ENCODE measurements at regions not wholly inside any gene's neighbourhood (a gene's known extent, or its start where the extent isn't known, plus 50 kb on each side); places are given as distances from the start of the nearest gene placed in this dataset.
"Not testable (repeated sequence)": the region's sequence is repeated elsewhere in the genome, so short reads cannot be mapped to it uniquely, and the experiment has no call there.

- no peaks in the 10 kb centered on the region for H3K9me3 Mint-ChIP-seq
- H3K27me3 Mint-ChIP-seq (ENCODE audit: low read depth), result peaks cover 11% of the 10 kb centered on the region
- H3K36me3 Mint-ChIP-seq (ENCODE audit: low read depth), result no peaks in the 10 kb centered on the region
- no peak overlapping the region for H3K4me3 Mint-ChIP-seq
- DNase-seq (ENCODE audit: low spot score), result no peak
- H3K27ac Mint-ChIP-seq, result no peak overlapping the region
- H3K4me1 Mint-ChIP-seq (ENCODE audit: low read depth), result no peaks in the 10 kb centered on the region
These were observed 78.5 kb upstream of the KCND3 start for GRCh38 chr1:112067989-112068388.

GRCh38 chr1:112070677-112071076, 81.2 kb upstream of the KCND3 start:
- no peak overlapping the region for H3K27ac Mint-ChIP-seq
- H3K4me1 Mint-ChIP-seq (ENCODE audit: low read depth), result no peaks in the 10 kb centered on the region
- H3K36me3 Mint-ChIP-seq (ENCODE audit: low read depth), result no peaks in the 10 kb centered on the region
- H3K9me3 Mint-ChIP-seq, result no peaks in the 10 kb centered on the region
- H3K4me3 Mint-ChIP-seq, result no peak overlapping the region
- no peak for DNase-seq (ENCODE audit: low spot score)
- H3K27me3 Mint-ChIP-seq (ENCODE audit: low read depth), result peaks cover 7% of the 10 kb centered on the region

GRCh38 chr1:112074711-112075110, 85.2 kb upstream of the KCND3 start:
- H3K27ac Mint-ChIP-seq, result no peak overlapping the region
- H3K27me3 Mint-ChIP-seq (ENCODE audit: low read depth), result peaks cover 7% of the 10 kb centered on the region
- no peak for DNase-seq (ENCODE audit: low spot score)
- no peaks in the 10 kb centered on the region for H3K4me1 Mint-ChIP-seq (ENCODE audit: low read depth)
- H3K4me3 Mint-ChIP-seq, result no peak overlapping the region
- H3K9me3 Mint-ChIP-seq, result no peaks in the 10 kb centered on the region
- no peaks in the 10 kb centered on the region for H3K36me3 Mint-ChIP-seq (ENCODE audit: low read depth)

GRCh38 chr1:112075566-112075965, 86.1 kb upstream of the KCND3 start:
- no peak for DNase-seq (ENCODE audit: low spot score)
- Mint-ChIP-seq H3K36me3 (ENCODE audit: low read depth) (no peaks in the 10 kb centered on the region), H3K4me3 (no peak overlapping the region), H3K27me3 (ENCODE audit: low read depth) (peaks cover 7% of the 10 kb centered on the region), H3K9me3 (no peaks in the 10 kb centered on the region), H3K27ac (no peak overlapping the region), H3K4me1 (ENCODE audit: low read depth) (no peaks in the 10 kb centered on the region)

GRCh38 chr1:112079446-112079845, 90.0 kb upstream of the KCND3 start:
- peaks cover under 1% of the 10 kb centered on the region for H3K27me3 Mint-ChIP-seq (ENCODE audit: low read depth)
- no peaks in the 10 kb centered on the region for H3K9me3 Mint-ChIP-seq
- DNase-seq (ENCODE audit: low spot score), result no peak
- H3K4me1 Mint-ChIP-seq (ENCODE audit: low read depth), result no peaks in the 10 kb centered on the region
- no peaks in the 10 kb centered on the region for H3K36me3 Mint-ChIP-seq (ENCODE audit: low read depth)
- H3K27ac Mint-ChIP-seq, result no peak overlapping the region
- H3K4me3 Mint-ChIP-seq, result no peak overlapping the region

DNA sequence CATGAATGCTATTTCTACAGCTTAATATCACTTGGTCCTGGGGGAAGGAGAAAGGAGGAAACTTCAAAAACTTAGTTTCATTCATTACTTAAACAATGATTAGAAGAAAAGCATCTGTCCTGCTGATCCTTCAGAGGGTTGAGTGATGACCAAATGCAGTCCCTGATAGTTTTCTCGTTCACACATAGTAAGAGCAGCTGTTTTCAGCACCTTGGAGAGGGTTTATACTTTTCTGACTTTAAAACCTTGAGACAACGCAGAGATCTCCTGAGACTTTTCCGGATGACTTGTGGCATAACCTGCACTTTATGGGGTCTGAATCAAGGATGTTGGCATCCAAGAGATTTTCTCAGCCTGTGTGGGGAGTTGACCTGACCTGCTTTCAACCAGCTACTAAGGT, 94.0 kb upstream of the KCND3 start:
- Mint-ChIP-seq H3K27me3 (ENCODE audit: low read depth) (peaks cover 3% of the 10 kb centered on the region), H3K4me3 (no peak overlapping the region), H3K4me1 (ENCODE audit: low read depth) (no peaks in the 10 kb centered on the region), H3K36me3 (ENCODE audit: low read depth) (no peaks in the 10 kb centered on the region), H3K27ac (no peak overlapping the region), H3K9me3 (no peaks in the 10 kb centered on the region)
- DNase-seq (ENCODE audit: low spot score), result no peak

DNA sequence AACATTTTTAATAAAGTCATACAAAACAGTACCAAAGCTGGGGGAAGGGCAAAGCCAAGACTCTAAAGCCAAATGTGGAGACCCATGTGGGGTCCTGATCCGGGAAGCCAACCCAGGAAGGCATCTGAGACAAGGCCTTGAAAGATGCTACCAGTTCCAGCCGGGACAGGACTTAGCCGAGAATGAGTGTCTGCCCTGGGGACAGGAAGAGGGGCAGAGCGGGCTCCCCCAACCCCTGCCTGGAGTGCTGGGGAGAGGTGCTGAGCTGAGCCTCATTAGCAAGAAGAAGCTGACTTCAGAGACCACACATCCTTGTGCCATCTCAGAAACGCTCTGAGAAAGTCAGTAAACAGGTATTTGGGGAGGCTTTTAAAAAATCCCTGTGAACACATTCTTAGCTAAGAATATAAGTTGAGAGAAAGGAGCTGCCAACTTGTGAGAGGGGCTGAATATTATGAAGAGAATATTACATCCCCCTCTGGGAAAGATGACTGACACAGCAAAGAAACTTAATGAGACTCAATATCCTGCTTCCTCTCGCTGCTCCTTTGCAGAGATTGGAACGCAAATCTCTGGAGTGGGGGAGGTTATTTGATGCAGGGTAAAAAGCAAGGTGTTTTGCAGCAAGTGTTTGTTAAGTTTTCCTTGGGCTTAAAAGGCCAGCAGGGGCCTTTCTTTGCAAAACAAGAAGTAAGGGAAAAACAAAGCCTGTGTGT, 103.3 kb upstream of the KCND3 start:
- Mint-ChIP-seq H3K4me3 (no peak overlapping the region), H3K4me1 (ENCODE audit: low read depth) (no peaks in the 10 kb centered on the region), H3K9me3 (no peaks in the 10 kb centered on the region), H3K36me3 (ENCODE audit: low read depth) (no peaks in the 10 kb centered on the region), H3K27me3 (ENCODE audit: low read depth) (peaks cover 12% of the 10 kb centered on the region), H3K27ac (no peak overlapping the region)
- DNase-seq (ENCODE audit: low spot score), result no peak

DNA sequence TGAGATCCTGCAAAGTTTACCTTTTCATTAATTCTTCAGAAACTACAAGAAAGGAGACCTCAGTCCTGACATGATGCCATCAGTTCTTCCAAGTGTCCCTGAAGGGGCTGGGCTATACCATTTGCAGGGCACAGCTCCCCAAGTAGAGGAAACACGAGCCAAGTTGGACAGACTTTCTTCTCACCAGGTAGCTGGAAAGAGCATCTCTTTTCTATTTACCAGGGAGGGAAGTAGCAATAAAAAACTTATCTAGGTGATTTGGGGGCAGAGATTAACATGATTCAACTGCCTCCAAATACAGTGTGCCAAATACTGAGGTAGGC, 103.9 kb upstream of the KCND3 start:
- H3K4me1 Mint-ChIP-seq (ENCODE audit: low read depth), result no peaks in the 10 kb centered on the region
- no peak for DNase-seq (ENCODE audit: low spot score)
- H3K4me3 Mint-ChIP-seq, result no peak overlapping the region
- H3K27me3 Mint-ChIP-seq (ENCODE audit: low read depth), result peaks cover 12% of the 10 kb centered on the region
- H3K36me3 Mint-ChIP-seq (ENCODE audit: low read depth), result no peaks in the 10 kb centered on the region
- no peaks in the 10 kb centered on the region for H3K9me3 Mint-ChIP-seq
- no peak overlapping the region for H3K27ac Mint-ChIP-seq

- no peak for DNase-seq (ENCODE audit: low spot score)
- no peak overlapping the region for H3K27ac Mint-ChIP-seq
- H3K4me1 Mint-ChIP-seq (ENCODE audit: low read depth), result no peaks in the 10 kb centered on the region
- H3K4me3 Mint-ChIP-seq, result no peak overlapping the region
- H3K9me3 Mint-ChIP-seq, result no peaks in the 10 kb centered on the region
- no peaks in the 10 kb centered on the region for H3K27me3 Mint-ChIP-seq (ENCODE audit: low read depth)
- no peaks in the 10 kb centered on the region for H3K36me3 Mint-ChIP-seq (ENCODE audit: low read depth)
These were observed 110.5 kb upstream of the KCND3 start for GRCh38 chr1:112099979-112100378.

GRCh38 chr1:112105557-112105956, 116.1 kb upstream of the KCND3 start:
- Mint-ChIP-seq H3K36me3 (ENCODE audit: low read depth) (no peaks in the 10 kb centered on the region), H3K9me3 (no peaks in the 10 kb centered on the region), H3K27me3 (ENCODE audit: low read depth) (peaks cover 3% of the 10 kb centered on the region), H3K27ac (no peak overlapping the region), H3K4me3 (no peak overlapping the region), H3K4me1 (ENCODE audit: low read depth) (peaks cover 4% of the 10 kb centered on the region)
- DNase-seq (ENCODE audit: low spot score), result no peak

GRCh38 chr1:112110031-112110430, 120.6 kb upstream of the KCND3 start:
- peaks cover 7% of the 10 kb centered on the region for H3K4me1 Mint-ChIP-seq (ENCODE audit: low read depth)
- H3K9me3 Mint-ChIP-seq, result no peaks in the 10 kb centered on the region
- peaks cover 3% of the 10 kb centered on the region for H3K27me3 Mint-ChIP-seq (ENCODE audit: low read depth)
- no peak overlapping the region for H3K4me3 Mint-ChIP-seq
- H3K27ac Mint-ChIP-seq, result no peak overlapping the region
- DNase-seq (ENCODE audit: low spot score), result no peak
- no peaks in the 10 kb centered on the region for H3K36me3 Mint-ChIP-seq (ENCODE audit: low read depth)

DNA sequence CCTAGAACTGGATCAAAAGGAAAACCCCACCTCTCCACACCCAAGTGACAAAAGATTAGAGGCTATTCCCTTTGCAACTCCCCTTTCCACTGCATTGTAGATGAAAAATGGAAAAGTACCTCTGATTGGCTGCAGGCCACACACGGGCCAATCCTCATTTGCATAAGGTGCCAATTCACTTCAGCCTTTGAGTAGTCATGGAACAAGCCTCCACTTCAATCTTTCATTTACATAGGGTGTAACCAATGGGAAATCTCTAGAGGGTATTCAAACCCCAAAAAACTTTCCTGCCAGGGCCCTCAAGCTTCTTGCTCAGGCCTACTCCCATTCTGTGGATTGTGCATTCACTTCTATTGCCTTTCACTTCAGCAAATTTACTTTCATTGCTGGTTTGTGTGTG, 122.3 kb upstream of the KCND3 start:
- Mint-ChIP-seq H3K4me3 (no peak overlapping the region), H3K27me3 (ENCODE audit: low read depth) (peaks cover 5% of the 10 kb centered on the region), H3K36me3 (ENCODE audit: low read depth) (no peaks in the 10 kb centered on the region), H3K4me1 (ENCODE audit: low read depth) (peaks cover 7% of the 10 kb centered on the region), H3K27ac (no peak overlapping the region), H3K9me3 (no peaks in the 10 kb centered on the region)
- no peak for DNase-seq (ENCODE audit: low spot score)

GRCh38 chr1:112114540-112114939, 125.1 kb upstream of the KCND3 start:
- Mint-ChIP-seq H3K4me1 (ENCODE audit: low read depth) (peaks cover 7% of the 10 kb centered on the region), H3K4me3 (no peak overlapping the region), H3K27ac (no peak overlapping the region), H3K36me3 (ENCODE audit: low read depth) (no peaks in the 10 kb centered on the region), H3K9me3 (no peaks in the 10 kb centered on the region), H3K27me3 (ENCODE audit: low read depth) (peaks cover 2% of the 10 kb centered on the region)
- DNase-seq (ENCODE audit: low spot score), result no peak

GRCh38 chr1:112126598-112126997, 137.1 kb upstream of the KCND3 start:
- DNase-seq (ENCODE audit: low spot score), result no peak
- Mint-ChIP-seq H3K4me3 (no peak overlapping the region), H3K36me3 (ENCODE audit: low read depth) (no peaks in the 10 kb centered on the region)

GRCh38 chr1:112127606-112128005, 138.1 kb upstream of the KCND3 start:
- H3K9me3 Mint-ChIP-seq; H3K27me3 Mint-ChIP-seq (ENCODE audit: low read depth); H3K27ac Mint-ChIP-seq; H3K4me3 Mint-ChIP-seq; H3K4me1 Mint-ChIP-seq (ENCODE audit: low read depth); H3K36me3 Mint-ChIP-seq (ENCODE audit: low read depth); DNase-seq (ENCODE audit: low spot score): not testable (repeated sequence)

More at GRCh38 chr1:112126598-112126997, 137.1 kb upstream of the KCND3 start:
- Mint-ChIP-seq H3K9me3 (no peaks in the 10 kb centered on the region), H3K4me1 (ENCODE audit: low read depth) (peaks cover 2% of the 10 kb centered on the region), H3K27me3 (ENCODE audit: low read depth) (peaks cover 2% of the 10 kb centered on the region), H3K27ac (no peak overlapping the region)
